NK-92 (cell line): ENCODE measurements at regions not wholly inside any gene's neighbourhood (a gene's known extent, or its start where the extent isn't known, plus 50 kb on each side); places are given as distances from the start of the nearest gene placed in this dataset.
"Not testable (repeated sequence)": the region's sequence is repeated elsewhere in the genome, so short reads cannot be mapped to it uniquely, and the experiment has no call there.

Source experiments
- DNase-seq: peaks from one replicate; lab custom pipeline; 2025; ENCODE audit not compliant: unreplicated experiment; lab: John Stamatoyannopoulos, UW

DNA sequence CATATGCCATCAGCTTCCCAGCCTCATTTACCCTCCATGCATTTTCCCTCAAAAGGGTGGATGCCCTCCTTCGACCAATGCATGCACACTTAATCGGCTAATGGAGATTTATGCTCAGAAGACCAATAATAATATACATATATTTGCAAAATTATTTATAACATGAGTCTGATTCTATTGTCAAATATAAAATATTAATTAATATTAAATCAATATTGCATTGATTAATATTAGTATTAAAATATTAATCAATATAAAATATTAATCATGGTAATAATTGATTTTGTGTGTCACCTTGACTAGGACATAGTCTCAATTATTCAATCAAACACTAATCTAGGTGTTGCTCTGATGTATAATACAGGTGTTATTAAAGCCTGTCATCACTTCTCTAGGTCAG, 1282.5 kb downstream of the TMEM121 start:
- no peak for DNase-seq

DNA sequence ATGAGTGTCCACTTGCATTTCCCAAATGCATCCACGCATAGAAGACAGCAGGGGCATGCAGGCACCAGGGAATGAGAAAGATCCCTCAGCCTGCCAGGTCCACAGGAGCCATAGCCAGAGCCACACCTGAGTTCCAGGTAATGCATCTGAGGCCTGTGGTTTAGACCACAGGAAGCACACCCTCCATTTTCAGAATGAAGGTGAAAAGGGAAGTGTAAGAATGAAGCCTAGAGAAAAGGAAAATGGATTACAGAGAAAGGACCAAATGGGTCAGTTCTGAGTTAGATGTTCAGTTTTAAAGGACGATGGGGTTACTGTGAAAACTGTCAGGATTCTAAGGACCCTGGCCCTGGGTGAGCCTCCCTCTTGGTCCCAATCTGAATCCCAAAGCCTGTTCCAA, 1283.2 kb downstream of the TMEM121 start:
- no peak for DNase-seq

DNA sequence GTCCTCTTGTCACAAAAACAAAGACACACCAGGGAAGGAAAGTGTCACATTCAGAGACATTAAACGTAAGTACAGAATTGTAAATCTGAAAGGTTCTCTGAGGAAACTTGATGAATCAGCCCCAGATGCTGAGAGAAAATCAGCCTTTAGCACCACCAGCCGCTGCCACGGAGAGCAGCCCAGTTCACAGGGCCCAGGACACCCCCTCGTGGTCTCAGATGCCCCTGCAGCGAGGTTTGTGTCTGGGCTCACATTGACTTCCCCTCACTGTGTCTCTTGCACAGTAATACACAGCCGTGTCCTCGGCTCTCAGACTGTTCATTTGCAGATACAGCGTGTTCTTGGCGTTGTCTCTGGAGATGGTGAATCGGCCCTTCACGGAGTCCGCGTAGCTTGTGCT, 1283.8 kb downstream of the TMEM121 start:
- DNase-seq: not testable (repeated sequence)

DNA sequence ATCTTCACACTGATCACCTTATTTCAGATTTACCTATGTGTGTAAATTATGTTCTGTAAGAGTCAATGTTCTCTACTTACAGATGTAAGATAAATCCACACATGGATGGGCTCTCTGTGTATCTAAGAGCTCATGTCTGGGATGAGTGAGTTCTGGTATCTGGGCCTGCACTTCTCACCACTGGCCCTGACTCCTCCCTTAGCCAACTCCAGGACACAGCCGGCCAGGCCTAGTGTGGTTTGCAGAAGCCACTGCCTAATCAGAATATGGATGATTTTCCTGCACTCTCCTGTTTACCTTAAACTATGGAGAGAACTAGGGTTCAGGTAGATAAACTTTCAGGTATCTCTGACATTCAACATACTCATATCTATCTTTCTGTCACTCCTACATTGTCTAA, 1284.8 kb downstream of the TMEM121 start:
- DNase-seq: no peak

DNA sequence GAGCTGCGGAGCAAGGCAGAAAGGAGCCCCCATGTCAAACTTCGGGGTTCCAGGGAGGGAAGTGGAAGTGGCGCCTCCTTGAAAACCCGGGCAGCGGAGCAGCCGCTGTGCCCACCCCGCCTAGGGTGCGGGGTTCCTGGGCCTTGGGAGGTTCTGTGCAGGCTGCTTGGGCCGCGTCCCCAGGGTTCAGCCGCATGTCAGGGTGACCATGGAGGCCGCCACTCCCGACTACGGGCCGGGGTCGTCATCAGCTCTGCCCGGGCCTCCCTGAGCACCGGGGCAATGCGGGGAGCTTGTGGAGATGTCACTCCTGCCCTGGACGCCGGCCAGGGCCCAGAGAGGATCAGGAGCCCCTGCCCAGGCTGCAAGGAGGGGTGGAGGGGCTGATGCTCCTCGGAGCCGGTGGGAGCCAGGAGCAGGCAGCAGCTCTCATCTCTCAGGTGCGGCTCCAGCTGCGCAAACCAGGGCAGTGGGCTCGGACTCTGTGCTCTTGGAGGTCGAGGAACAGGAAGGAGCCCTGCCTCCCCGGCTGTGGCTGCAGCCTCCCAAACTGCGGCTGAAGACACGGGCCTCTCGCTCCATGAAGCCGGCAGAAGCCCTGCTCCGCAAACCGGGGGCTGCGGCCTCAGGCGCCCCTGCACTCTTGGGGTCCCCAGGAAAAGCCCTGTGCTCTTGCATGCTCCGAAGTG, 1286.5 kb downstream of the TMEM121 start:
- no peak for DNase-seq

DNA sequence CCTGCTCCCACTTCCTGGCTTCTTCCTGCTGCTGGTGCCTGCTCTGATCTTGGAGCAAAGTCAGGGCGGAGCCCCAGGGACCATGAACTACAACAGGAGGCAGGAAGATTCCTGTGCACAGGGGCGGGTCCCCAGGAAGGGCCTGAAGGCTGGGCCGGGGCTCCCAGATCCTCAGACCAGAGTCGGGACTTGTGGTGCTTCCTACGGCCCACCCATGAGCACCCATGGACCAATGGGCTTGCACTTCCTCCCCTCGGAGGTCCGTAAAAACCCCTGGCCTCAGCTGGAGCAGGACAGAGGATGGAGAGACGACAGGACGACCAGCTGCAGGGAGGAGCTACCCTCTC, 1287.1 kb downstream of the TMEM121 start:
- no peak for DNase-seq

DNA sequence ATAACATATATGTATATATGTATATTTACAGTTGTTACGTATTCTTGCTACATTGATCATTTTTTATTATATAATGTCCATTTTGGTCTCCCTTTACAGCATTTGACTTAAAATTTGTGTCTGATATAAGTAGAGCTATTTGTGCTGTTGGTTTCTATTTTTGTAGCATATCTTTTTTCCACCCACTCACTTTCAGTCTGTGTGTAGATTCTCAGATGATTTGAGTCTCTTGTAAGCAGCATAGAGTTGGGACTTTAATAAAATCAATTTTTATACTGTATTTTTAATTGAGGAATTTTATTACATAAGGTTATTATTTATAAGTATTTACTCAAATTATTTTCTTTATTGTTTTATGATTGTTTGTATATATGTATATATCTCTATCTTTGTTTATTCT, 1293.7 kb downstream of the TMEM121 start:
- no peak for DNase-seq

DNA sequence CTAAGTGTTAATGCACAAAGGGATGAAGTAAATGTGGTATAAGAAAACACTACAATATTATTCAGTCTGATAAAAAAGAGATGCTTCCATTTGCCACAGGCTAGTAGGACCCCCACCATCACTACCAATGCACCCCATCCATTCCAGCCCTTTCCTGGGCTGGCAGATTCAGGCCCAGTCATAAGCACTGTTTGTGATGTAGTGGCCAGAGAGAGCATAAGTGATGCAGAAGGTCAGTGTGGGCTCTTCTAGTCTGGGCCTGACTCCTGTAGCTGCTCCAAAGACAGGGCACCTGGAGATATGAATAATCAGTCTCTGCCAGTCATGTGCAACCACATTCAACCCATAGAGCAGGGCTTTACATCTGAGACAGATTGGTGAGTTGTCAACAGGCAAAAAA, 1294.7 kb downstream of the TMEM121 start:
- DNase-seq: no peak

DNA sequence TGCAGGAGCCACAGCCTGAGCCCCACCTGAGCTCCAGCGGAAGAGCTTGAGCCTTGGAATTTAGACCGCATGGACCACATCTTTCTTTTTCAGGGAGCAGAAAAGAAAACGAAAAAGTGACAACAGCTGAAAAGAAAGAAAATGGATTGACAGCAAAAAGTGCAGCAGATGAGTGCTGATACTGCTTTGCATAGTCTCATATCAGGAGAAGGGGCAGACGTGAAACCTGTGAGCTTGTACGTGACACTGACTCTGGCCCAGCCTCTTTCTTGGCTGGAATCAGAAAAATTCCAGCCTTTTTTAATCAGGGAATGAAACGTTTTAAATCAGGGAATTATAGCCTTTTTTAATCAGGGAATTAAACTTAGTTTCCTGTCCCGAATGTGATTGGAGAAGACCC, 1296.5 kb downstream of the TMEM121 start:
- DNase-seq: no peak

DNA sequence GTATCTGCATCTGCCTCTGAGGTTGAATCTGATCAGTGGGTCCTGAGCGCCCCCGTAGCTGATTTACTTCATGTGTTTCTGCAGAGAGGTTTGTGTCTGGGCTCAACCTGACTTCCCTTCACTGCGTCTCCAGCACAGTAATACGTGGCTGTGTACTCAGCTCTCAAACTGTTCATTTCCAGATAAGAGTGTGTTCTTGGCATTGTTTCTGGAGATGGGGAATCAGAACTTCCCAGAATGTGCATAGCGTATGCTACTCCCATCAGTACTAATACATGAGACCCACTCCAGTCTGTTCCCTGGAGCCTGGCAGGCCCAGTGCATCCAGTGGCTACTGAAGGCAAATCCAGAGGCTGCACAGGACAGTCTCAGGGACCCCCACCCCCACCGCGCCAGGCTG, 1297.2 kb downstream of the TMEM121 start:
- DNase-seq: no peak

DNA sequence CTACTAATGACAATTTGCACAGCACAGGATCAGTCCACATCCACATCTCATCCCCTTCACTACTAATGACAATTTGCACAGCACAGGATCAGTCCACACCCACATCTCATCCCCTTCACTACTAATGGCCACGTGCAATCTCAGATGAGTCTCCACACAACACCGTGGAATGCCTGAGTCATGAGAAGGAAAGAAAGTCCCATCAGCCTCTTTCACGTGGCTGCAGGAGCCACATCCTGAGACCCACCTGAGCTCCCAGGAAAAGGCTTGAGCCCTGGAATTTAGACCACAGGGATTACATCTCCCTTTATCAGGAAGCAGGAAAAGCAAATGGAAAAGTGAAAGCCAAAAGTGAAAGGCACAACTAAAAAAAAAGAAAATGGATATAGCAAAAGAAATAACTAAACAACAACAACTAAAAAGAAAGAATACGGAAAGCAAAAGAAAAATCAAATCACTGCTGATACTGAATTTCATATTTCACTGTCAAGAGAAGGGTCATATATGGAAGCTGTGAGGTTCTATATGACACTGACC, 1300.5 kb downstream of the TMEM121 start:
- no peak for DNase-seq

DNA sequence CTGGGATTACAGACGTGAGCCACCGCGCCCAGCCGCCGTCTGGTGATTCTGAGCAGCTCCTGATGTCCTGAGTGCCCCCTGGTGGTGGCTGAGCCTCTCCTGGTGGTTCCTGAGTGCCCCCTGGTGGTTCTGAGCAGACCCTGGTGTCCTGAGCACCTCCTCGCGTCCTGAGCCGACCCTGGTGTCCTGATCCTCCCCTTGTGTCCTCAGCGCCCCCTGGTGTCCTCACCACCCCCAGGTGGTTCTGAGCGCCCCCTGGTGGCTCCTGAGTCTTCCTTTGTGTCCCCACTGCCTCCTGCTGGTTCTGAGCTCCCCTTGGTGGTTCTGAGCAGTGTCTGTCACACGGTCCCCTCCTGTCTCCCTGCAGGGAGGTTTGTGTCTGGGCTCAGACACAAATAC, 1304.9 kb downstream of the TMEM121 start:
- no peak for DNase-seq

DNA sequence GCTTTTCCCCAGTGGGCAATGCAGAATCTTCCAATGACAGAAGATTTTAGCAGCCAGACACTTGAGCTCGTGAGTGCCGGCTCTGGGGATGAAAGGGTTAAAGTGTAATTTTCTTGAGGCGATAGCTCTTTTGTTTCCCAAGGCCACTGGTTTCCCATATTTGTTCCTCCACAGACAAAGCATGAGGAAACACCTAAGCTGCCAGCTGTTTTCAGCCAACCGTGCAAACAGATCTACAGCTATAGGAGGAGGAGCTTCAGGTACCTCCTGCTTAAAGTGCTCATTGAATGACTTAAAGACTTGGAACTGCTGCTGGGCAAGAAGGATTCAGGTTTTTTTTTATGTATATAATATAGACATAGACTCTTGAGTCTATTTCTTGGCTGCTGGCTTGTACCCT, 1311.5 kb downstream of the TMEM121 start:
- DNase-seq: no peak

DNA sequence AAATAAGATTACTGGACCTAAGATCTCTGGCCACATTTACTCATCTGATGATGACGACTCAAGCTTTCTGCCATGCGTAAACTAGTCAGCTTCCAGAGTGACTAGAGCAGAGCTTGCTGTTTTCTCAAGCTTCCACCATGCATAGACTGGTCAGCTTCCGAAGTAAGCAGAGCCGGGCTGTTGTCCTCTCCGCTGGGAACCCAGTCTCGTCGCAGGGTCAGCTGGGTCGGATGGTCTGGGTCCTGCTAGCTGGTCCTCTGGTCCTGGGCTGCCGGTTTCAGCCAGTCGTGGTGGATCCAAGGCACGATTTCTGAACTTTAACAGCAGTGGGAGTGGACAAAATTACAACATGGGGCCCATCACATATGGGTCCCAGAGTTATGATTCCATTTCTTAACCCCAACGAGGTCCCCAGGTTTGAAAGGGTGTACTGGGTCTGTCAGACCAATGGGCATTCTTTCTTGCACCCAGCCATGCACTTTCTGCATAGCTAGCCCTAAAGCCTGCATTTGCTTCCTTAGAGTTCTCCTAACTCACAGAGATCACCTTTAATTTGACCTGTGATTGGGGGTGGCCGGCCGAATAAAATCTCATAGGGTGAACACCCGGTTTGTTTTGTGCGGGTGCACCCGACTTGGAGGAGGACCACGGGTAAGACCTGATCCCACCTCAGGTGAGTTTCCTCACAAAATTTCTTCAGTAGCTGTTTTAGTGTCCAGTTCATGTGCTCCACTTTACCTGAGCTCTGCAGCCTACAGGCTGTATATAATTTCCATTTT, 1312.8 kb downstream of the TMEM121 start:
- no peak for DNase-seq

DNA sequence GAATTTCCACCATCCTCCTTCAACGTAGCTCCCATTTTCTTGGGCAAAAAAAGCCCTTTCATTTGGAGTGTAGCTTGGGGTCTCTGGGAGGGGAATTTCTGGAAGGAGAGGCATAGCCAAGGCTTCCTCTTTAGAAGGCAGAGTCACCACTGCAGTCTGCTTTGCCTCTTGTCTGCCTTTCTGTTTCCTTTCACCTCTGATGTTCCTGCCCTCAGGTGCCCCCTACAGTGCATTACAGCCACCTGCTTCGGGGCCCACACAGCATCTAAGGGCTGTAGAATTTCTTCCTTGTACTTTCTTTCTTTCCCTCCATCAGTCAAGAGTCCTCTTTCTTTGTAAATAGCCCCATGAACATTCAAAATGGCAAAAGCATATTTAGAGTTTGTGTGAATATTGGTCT, 1313.9 kb downstream of the TMEM121 start:
- DNase-seq: no peak

DNA sequence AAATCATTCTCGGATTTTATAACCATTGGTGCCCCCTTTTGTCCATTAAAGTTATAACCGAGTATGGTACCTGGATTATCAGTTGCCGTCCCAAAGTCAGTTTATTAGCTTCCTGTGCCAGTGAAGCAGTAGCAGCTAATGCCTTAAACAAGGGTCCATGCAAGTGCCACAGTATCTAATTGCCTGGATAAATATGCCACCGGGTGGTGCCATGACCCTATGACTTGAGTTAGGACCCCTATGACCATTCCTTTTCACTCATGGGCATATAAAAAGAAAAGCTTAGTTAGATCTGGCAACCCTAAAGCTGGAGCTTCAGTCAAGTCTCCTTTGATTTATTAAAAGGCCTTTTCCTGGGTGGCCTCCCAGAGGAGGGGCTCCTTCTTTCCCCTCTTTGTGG, 1314.6 kb downstream of the TMEM121 start:
- no peak for DNase-seq

DNA sequence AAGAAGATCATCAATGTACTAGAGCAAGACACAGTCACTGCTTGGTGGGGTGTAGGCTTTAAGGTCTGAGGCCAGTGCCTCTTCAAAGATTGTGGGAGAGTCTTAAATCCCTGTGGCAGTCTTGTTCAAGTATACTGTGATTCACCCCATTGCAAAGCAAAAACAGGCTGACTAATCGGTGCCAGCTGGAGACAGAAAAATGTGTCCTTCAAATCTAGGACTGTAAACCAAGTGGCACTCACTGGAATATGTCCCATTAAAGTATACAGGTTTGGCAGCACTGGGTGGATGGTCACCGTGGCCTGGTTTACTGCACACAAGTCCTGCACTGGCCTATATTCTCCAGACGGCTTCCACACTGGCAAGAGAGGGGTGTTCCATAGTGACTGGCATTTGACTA, 1315.3 kb downstream of the TMEM121 start:
- no peak for DNase-seq

DNA sequence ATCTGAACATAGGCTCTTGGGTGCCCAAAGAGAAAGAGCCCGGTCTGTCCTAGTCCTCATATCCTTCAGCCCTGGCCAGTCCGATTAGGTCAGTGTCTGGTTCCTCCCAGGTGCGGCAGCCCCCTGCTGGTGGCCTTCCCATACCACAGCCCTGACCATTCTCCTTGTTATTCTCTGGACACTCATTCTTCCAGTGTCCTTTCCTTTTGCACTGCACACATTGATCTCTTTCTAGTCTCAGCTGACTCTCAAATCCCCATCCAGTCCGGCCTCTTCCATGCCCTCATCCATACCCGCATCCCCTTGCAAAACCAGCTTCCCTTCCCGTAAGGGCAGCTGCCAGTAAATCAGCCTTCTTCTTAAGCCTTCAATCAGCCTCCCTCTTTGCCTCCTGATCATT, 1316.3 kb downstream of the TMEM121 start:
- DNase-seq: no peak

DNA sequence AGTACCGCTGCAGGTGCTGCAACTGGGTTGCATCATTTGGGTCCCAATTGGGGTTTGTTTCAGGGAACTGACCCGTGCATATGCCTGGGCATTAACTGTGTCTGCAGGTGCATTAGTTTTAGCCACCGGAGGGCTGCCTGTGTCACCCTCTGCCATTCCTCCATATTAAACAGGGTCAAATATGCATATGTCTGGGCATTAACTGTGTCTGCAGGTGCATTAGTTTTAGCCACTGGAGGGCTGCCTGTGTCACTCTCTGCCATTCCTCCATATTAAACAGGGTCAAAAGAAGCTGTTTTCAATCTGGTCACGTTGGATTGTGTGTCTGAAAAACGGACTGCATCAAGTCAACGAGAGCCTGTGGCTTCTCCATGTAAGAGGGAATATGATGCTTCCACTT, 1317.0 kb downstream of the TMEM121 start:
- DNase-seq: no peak

DNA sequence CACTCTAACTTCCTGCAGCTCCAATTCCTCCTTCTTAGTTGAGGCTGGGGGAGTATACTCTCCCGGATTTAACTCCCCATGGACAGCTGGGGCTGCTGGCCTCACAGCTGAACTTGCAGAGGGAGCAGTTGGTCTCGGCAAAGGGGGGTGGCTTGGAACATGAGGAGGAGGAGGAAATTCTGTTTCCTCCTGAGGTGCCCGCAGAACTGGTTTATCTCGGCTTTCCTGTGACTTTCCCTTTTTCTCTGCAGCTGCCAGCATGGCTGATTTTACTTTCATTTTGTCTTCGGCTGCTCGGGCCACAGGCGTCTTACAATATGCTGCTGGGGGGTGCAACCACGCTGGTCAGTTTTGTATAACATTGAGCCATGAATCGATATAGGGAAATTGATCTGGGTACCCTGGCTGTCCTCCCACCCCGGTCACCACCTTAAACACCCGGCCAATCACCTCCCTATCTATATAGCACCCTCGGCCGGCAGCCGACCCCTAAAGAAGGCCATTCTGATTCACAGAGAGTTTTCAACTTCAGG, 1317.6 kb downstream of the TMEM121 start:
- no peak for DNase-seq

DNA sequence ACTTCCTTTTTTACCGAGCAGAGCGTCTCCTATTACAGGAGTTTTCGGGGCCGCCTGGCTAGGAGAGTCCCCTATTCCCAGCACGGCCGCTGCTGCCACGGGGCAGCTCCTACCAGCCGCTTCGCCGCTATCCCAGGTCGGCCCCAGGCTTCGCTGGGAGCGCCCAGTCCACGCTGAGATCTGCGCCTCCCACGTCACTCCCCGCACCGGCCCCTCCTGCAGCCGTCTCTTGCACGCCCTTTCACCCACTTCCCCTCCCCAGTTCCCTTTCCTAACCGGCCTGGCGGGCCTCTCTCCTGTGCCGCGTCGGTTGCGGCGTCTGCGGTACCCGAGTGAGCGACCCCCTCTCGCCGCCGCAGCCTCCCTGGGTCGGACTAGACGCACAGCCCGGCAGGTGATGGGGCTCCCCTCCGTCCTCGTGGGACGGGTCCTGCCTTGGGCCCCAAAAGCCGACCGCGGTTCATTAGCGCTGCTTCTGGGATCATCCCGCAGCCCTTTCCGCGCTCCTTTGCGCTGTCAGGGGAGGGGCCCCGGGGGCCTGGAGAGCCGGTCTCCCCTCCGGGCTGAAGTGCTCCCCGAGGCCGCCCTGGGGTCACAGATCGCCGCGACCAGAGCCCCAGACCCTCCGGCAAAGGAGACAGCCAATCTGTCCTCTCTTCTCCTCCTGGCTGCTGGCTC, 1318.4 kb downstream of the TMEM121 start:
- no peak for DNase-seq
